ENCODE measurements at regions not wholly inside any gene's neighbourhood (a gene's known extent, or its start where the extent isn't known, plus 50 kb on each side); places are given as distances from the start of the nearest gene placed in this dataset.
A peak's percentile ranks its signal among the peaks of the same experiment; 100 is the strongest.

- H3K4me1 ChIP-seq: peaks cover 0 to 4% (median 0%) of the 10 kb centered on the region in 3 donors
- ATAC-seq: peak; percentile 17 to 61 (median 49)
- intact Hi-C loops (cut with DNase I): no loop called here
- H3K27ac ChIP-seq: peak overlapping the region in 3 of 4 donors; percentile 46 to 57 (median 52)
- H3K9me3 ChIP-seq: no peaks in the 10 kb centered on the region
- DNase-seq: no peak
- TF ChIP-seq, protein P1, sequence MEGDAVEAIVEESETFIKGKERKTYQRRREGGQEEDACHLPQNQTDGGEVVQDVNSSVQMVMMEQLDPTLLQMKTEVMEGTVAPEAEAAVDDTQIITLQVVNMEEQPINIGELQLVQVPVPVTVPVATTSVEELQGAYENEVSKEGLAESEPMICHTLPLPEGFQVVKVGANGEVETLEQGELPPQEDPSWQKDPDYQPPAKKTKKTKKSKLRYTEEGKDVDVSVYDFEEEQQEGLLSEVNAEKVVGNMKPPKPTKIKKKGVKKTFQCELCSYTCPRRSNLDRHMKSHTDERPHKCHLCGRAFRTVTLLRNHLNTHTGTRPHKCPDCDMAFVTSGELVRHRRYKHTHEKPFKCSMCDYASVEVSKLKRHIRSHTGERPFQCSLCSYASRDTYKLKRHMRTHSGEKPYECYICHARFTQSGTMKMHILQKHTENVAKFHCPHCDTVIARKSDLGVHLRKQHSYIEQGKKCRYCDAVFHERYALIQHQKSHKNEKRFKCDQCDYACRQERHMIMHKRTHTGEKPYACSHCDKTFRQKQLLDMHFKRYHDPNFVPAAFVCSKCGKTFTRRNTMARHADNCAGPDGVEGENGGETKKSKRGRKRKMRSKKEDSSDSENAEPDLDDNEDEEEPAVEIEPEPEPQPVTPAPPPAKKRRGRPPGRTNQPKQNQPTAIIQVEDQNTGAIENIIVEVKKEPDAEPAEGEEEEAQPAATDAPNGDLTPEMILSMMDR (IDR thresholded peaks at IDR 0.05): no peak
- no peaks in the 10 kb centered on the region for H3K27me3 ChIP-seq
- 50 to 62% methylated on average over 2 of the region's 2 CpGs for WGBS, 2 donors
- H3K4me3 ChIP-seq: no peak overlapping the region
- H3K36me3 ChIP-seq: no peaks in the 10 kb centered on the region
- FAIRE-seq: no peak
These were observed 351.9 kb downstream of the BCOR start for GRCh38 chrX:39745818-39746217.

- DNase-seq (no peak), ATAC-seq (no peak)
- intact Hi-C loops (cut with DNase I): no loop called here
These were observed 348.6 kb downstream of the BCOR start for GRCh38 chrX:39749135-39749534.

GRCh38 chrX:39749728-39750127 lies 348.0 kb downstream of the BCOR start:
- Histone ChIP-seq H3K4me3 (no peak overlapping the region), H3K27me3 (peaks cover 0 to 6% (median 0%) of the 10 kb centered on the region in 4 donors), H3K36me3 (no peaks in the 10 kb centered on the region), H3K4me1 (peaks cover 0 to 12% (median 7%) of the 10 kb centered on the region in 3 donors), H3K9me3 (no peaks in the 10 kb centered on the region), H3K27ac (no peak overlapping the region)
- WGBS, 2 donors: 61 to 83% methylated on average over 5 of the region's 5 CpGs
- intact Hi-C loops (cut with DNase I): no loop called here
- TF ChIP-seq, protein P1 (IDR thresholded peaks at IDR 0.05): no peak
- no peak for ATAC-seq
- FAIRE-seq: no peak
- DNase-seq: no peak

More at GRCh38 chrX:39749135-39749534, 348.6 kb downstream of the BCOR start:
- Histone ChIP-seq H3K4me1 (peaks cover 0 to 12% (median 7%) of the 10 kb centered on the region in 3 donors), H3K36me3 (no peaks in the 10 kb centered on the region), H3K27ac (no peak overlapping the region), H3K4me3 (no peak overlapping the region), H3K9me3 (no peaks in the 10 kb centered on the region), H3K27me3 (peaks cover 0 to 6% (median 0%) of the 10 kb centered on the region in 4 donors)
- WGBS, 2 donors: 49 to 60% methylated on average over 5 of the region's 5 CpGs
- TF ChIP-seq, protein P1 (IDR thresholded peaks at IDR 0.05): no peak
- FAIRE-seq: peak; percentile 23

DNA sequence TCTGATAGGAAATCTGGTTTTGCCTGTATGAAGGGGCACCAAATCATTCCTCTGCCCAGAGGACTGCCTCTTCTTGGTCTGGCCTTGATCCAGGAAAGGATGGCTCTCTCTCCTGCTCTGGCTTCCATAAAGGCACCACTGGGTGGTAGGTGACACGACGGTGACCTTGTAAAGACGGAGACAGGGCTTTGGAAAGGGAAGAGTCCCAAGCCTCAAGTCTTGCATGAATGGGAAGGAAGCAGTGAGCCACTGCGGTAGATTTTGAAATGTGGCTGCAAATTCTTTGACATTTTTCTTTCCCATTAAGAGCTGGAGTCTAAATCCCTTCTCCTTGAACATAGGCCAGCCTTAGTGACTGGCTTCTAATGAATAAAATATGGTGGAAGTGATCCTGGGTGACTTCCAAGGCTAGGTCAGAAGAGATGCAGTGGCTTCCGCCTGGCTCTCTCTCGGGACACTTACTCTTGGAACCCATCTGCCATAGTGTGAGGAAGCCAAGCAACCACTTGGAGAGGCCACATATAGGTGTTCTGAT lies 347.4 kb downstream of the BCOR start:
- H3K27ac ChIP-seq: no peak overlapping the region
- no peaks in the 10 kb centered on the region for H3K36me3 ChIP-seq
- FAIRE-seq: no peak
- TF ChIP-seq, protein P1 (IDR thresholded peaks at IDR 0.05): no peak
- peaks cover 0 to 6% (median 0%) of the 10 kb centered on the region in 4 donors for H3K27me3 ChIP-seq
- ATAC-seq: no peak
- 84% methylated on average over 6 of the region's 6 CpGs for WGBS, 2 donors
- intact Hi-C loops (cut with DNase I): no loop called here
- H3K4me1 ChIP-seq: peaks cover 0 to 12% (median 7%) of the 10 kb centered on the region in 3 donors
- no peaks in the 10 kb centered on the region for H3K9me3 ChIP-seq
- no peak for DNase-seq
- no peak overlapping the region for H3K4me3 ChIP-seq

DNA sequence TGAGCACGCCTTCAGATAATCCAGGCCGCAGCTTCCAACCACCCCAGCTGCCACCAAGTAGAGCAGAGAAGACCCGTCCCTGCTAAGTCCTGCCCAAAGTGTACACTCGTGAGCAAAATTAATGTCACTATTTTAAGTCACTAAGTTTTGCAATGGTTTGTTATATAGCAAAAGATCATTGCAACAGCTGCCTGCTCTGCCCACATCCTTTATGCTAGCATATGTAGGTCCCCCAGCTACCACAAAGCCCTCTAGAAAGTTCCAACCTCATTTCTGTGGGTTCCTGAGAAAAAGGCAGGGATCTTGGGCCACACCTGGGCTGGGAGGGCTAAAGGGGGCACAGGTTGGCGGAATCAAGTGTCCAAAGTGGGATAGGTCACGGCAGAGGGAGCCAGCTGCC lies 346.9 kb downstream of the BCOR start:
- Histone ChIP-seq H3K4me1 (peaks cover 0 to 12% (median 7%) of the 10 kb centered on the region in 3 donors), H3K27ac (no peak overlapping the region), H3K36me3 (no peaks in the 10 kb centered on the region), H3K9me3 (no peaks in the 10 kb centered on the region), H3K4me3 (no peak overlapping the region), H3K27me3 (peaks cover 0 to 6% (median 0%) of the 10 kb centered on the region in 4 donors)
- intact Hi-C loops (cut with DNase I): no loop called here
- DNase-seq: no peak
- 77 to 82% methylated on average over 6 of the region's 6 CpGs for WGBS, 2 donors
- FAIRE-seq: no peak
- TF ChIP-seq, protein P1 (IDR thresholded peaks at IDR 0.05): no peak
- ATAC-seq: no peak
